HG03575 (cell line): ENCODE measurements at regions not wholly inside any gene's neighbourhood (a gene's known extent, or its start where the extent isn't known, plus 50 kb on each side); places are given as distances from the start of the nearest gene placed in this dataset.

Source experiments
- ATAC-seq: cut with Tn5 transposase; IDR thresholded peaks from one replicate; pipeline ENCODE4 v1.9.1; 2021; ENCODE audit not compliant: unreplicated experiment, insufficient number of reproducible peaks, low FRiP score; ENCODE audit errors: extremely low read depth

GRCh38 chr5:74957029-74957784 is 91.0 kb upstream of the FAM169A start:
- no peak for ATAC-seq

GRCh38 chr5:74956278-74956677 is 90.1 kb upstream of the FAM169A start:
- ATAC-seq = no peak

DNA sequence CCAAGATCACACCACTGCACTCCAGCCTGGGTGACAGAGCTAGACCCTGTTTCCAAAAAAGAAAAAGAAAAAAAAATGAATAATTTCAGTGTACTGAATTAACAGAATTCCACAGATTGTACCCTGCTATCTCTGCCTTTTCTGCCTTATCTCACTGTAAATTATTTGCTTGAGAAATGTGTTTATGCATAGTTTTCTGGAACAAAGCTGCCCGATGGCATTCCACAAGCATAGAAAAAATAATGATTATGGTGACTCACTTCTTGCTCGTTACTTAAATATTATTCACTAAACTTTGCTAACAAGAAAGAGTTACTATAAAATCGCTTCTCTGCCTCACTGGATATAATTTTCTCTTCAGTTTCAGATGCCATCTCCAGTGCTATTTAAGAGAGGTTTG is 88.7 kb upstream of the FAM169A start:
- ATAC-seq = no peak

DNA sequence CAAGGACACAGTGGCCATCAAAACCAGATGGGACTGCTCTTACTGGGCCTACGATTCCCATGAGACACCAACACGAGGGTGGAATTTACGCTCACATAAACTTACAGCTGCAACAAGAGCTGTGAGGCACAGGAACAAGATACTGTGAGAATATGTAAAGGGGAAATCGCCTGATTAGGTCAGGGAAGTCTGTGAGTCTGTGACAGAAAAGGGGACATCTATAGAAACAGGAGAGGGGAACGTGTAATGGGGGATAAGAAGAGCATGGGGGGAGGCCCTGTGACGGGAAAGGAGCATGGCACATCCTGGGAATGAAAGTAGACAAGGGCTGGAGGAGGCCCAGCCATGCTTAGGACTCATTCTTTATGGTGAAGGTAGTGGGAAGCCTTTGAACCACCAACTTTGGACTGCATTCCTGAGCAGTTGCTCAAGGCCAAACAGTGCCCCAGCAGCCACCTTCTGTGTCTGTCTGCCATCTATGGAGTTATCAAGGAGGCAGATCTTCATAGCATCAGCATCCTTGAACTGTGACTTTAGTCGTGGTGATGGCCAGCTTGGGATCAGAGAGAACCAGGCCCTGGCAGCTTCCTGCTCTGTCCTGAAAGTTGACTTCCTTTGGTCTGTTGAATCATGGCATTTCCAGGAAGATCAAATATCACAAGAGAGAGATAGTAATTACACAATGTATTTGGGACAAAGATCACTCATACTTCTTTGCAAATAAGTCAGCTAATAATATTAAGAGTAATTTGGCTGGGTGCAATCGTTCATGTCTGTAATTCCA is 87.9 kb upstream of the FAM169A start:
- peak; percentile 86 for ATAC-seq

- ATAC-seq = no peak
Measured at GRCh38 chr5:74953554-74953936, 87.4 kb upstream of the FAM169A start.

DNA sequence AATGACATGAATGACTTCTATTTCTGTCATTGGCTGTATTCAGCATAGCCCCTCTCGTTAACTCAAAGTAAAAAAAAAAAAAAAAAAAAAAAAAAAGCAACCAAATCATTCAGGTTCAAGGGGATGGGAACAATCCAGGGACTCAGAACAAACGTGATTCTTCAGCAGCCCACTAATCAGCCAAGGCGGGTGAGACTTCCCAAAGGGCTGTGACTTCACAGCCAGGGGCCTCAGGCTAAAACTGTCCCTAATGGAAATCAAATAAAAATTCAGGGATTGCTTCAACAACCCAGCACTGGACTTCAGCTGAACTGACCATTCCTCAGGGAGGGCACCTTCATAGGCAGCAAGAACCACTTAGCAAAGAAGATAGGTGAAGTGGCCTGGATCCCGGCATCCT is 86.2 kb upstream of the FAM169A start:
- no peak for ATAC-seq

- ATAC-seq = no peak
Measured at GRCh38 chr5:74951865-74952264, 85.7 kb upstream of the FAM169A start.

DNA sequence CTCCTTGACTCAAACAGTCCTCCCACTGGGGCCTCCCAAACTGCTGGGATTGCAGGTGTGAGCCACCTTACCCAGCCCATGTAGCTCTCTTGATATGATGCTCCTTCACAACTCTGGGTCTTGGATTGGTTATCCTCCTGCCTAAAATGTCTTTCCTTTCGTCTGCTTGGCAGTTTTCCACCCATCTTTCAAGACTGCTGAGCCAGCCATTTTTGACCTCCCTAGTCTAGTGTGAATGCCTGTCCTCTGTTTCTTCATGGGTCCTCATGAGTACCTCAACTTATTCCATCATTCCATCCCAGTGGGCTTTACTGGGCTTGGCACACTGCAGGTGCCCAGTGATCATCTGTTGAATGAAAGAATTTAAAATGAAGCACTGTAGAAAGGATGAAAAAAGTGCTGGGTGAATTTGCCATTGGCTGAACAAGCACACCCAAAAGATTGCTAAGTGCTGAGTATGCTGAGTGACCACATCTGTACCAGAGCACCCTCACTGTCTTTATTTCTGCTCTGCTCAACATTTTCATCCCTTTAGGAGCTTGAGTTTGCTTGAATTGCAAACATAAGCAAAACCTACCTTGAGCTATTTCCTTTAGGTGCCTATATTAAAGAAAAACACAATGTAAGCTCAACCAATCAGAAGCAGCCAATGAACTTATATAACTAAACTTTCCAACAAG is 84.8 kb upstream of the FAM169A start:
- ATAC-seq = no peak

DNA sequence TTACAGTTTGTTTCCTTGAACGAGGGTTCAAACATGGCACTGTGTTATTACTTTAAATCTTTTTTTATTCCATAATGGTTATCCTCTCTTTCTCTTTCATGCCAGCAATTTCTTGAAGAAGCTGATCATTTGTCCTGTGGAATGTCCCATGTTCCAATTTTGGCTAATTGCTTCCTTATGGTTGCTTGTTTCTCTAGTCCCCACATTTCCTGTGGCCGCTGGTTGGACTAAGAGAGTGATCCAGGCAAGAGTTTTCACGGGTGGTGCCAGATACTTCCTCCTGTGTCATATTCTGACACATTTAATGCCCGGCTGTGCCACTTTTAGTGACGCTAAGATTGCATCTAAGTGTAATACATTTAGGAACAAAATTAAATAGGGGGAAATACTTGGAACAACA is 83.8 kb upstream of the FAM169A start:
- no peak for ATAC-seq

GRCh38 chr5:74948031-74948546 is 81.9 kb upstream of the FAM169A start:
- ATAC-seq = no peak

- no peak for ATAC-seq
Measured at GRCh38 chr5:74946471-74946870, 80.3 kb upstream of the FAM169A start.

DNA sequence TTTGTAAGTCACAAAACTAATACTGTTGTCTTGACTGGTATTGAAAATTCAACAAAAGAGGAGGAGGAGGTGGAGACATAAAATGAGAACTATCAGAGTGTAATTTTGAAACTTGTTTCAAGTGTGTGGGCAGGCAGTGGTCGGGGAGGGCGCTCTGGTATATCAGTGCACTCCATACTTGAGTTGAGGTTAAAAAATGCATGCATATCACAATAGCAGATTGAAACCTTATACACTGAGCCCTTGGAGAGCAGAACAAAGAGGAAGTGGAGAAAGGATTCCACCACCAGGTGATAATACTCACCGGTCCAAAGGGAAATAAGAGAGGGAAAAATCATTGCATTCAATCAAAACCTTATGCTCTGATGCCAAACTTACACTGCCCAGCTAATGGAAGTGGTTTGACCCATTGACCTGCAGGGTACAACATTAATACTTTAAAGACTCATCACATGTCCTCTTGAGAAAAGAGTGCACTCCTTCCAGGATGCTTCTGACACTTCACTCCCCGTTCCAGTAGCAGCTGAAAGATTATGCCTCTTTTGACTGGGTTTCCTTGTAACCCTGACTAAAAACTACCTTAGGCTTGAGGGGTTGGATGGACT is 79.5 kb upstream of the FAM169A start:
- peak; percentile 76 for ATAC-seq

- no peak for ATAC-seq
Measured at GRCh38 chr5:74943905-74944304, 77.7 kb upstream of the FAM169A start.

DNA sequence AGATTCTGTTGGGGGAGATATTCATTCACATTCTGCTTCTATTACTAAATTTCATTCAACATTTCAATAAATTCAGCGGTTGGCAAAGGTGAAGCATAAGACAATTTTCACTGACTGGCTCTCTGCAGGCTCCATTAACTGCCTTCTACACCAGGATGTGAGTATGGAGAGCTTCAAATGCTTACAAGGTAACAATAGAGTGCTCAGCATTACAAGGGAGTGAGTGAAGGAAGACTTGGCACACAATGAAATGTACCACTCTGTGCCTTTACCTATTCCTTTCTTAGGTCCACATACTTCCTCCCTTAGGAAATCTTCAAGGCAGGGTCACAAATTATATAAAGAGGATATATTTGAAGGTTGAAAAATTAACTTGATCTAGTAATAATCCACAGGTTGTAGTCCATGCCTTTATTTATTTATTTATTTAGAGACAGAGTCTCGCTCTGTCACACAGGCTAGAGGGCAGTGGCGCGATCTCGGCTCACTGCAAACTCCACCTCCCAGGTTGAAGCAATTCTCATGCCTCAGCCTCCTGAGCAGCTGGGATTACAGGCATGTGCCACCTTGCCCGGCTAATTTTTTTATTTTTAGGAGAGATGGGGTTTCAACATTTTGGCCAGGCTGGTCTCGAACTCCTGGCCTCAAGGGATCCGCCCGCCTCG is 76.6 kb upstream of the FAM169A start:
- no peak for ATAC-seq

DNA sequence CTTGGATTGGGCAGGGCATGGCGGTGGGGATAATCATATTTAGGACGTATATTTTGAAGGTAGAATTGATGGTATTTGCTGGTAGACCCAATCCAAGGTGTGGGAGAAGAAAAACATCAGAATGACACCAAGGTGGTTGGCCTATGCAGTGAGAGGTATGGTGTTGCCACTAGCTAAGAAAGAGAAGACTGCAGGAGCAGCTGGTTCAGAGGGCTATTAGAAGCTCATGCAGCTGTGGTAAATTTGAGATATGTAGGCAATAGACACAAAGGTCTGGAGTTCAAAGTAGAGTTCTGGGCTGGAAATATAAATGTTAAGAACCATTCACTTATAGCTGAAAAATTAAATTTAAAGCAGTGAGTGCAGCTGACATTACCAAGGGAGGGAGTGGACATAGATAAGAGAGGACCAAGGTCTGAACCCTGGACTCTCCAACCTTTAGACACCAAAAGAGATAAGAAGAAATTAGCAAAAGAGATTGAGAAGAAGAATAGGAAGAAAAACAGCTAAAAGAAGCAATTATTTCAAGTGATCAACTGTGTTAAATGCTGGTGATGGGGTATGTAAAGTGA is 74.7 kb upstream of the FAM169A start:
- no peak for ATAC-seq

DNA sequence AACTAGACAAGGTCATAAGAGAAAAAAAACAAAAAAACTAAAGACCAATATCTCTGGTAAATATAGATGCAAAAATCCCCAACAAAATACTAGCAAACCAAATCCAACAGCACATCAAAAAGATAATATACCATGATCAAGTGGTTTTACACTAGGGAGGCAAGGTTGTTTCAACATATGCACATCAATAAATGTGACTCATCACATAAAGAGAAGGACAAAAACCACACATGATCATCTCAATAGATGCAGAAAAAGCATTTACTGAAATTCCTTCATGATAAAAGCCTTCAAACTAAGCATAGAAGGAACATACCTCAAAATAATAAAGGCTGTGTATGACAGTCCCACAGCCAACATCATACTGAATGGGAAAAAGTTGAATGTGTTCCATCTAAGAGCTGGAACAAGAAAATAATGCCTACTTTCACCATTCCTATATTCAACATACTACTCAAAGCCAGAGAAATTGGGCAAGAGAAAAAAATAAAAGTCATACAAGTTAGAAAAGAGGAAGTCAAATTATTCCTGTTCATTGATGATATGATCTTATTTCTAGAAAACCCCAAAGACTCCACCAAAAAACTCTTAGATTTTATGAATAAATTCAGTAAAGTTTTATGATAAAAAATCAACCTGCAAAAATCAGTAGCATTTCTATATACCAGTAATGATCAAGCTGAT is 72.2 kb upstream of the FAM169A start:
- no peak for ATAC-seq

- ATAC-seq = no peak
Measured at GRCh38 chr5:74935752-74936091, 69.5 kb upstream of the FAM169A start.
